ENCODE measurements at regions not wholly inside any gene's neighbourhood (a gene's known extent, or its start where the extent isn't known, plus 50 kb on each side); places are given as distances from the start of the nearest gene placed in this dataset.

DNA sequence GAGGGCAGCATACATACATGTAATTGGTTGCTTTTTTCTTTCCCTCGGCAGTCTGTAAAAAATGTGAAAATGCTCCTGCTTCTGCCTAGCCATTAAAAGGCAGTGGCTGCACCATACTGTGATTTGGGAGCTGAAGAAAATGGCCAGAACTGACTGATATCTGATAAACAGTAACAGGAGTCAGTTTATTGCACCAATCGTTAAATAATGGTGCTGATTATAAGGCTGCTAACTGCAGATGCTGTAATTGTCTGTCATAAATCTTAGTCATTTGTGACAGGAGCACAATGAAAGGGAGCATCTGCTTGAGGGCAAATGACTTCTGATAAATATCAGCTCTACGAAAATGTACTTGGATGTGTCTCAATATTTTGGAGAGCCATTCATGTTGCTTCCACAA, 263.1 kb upstream of the DNAJC19 start:
- DNase-seq (ENCODE audit: low read depth, low spot score): no peak
- Mint-ChIP-seq H3K4me1 (peaks cover 39% of the 10 kb centered on the region), H3K27ac (ENCODE audit: unreplicated experiment) (peak overlapping the region; percentile 76), H3K9me3 (no peaks in the 10 kb centered on the region), H3K27me3 (ENCODE audit: low read depth) (no peaks in the 10 kb centered on the region), H3K4me3 (peak overlapping the region; percentile 5), H3K36me3 (ENCODE audit: low read depth) (no peaks in the 10 kb centered on the region)
- TF ChIP-seq, protein P1, sequence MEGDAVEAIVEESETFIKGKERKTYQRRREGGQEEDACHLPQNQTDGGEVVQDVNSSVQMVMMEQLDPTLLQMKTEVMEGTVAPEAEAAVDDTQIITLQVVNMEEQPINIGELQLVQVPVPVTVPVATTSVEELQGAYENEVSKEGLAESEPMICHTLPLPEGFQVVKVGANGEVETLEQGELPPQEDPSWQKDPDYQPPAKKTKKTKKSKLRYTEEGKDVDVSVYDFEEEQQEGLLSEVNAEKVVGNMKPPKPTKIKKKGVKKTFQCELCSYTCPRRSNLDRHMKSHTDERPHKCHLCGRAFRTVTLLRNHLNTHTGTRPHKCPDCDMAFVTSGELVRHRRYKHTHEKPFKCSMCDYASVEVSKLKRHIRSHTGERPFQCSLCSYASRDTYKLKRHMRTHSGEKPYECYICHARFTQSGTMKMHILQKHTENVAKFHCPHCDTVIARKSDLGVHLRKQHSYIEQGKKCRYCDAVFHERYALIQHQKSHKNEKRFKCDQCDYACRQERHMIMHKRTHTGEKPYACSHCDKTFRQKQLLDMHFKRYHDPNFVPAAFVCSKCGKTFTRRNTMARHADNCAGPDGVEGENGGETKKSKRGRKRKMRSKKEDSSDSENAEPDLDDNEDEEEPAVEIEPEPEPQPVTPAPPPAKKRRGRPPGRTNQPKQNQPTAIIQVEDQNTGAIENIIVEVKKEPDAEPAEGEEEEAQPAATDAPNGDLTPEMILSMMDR (conservative IDR thresholded peaks at IDR 0.05): no peak

DNA sequence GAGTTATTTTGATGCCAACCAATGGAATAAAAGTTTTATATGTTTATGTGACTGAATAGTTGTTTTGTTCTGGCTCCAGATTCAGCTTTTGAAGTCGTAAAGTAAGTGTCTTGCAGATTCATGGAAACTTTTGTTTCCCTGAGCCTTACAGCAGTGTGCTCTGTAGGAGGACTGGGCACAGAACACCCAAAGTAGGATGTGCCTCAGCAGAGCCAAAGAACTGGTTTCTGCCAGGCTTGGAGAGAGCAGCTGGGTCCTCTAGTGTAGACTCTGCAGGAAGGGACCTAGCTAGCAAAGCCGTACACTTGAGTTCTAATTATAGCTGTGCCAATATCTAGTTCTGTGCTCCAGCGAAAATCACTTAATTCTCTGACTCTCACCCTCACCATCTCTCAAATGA, 261.2 kb upstream of the DNAJC19 start:
- TF ChIP-seq, protein P1 (conservative IDR thresholded peaks at IDR 0.05): no peak
- Mint-ChIP-seq H3K4me1 (peaks cover 39% of the 10 kb centered on the region), H3K27me3 (ENCODE audit: low read depth) (no peaks in the 10 kb centered on the region), H3K36me3 (ENCODE audit: low read depth) (no peaks in the 10 kb centered on the region), H3K9me3 (no peaks in the 10 kb centered on the region), H3K27ac (ENCODE audit: unreplicated experiment) (no peak overlapping the region), H3K4me3 (no peak overlapping the region)
- no peak for DNase-seq (ENCODE audit: low read depth, low spot score)

DNA sequence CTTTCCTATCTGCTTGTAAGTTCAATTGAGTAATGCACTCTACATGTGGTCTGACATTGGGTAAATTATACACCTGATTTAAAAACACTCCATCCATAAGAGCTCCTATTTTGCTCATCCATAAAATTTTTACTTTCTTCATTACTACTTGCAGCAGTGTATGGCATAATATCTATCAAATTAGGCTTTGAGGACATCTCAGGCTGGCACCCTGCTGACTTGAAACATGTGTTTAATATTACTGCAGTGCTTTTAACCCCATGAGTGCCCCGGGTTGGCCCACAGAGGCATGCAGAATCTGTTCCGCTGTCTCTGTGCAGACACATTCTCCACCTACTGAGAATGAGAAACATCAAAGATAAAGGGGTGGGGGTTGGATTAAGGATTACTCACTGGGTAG, 249.9 kb upstream of the DNAJC19 start:
- Mint-ChIP-seq H3K27me3 (ENCODE audit: low read depth) (no peaks in the 10 kb centered on the region), H3K27ac (ENCODE audit: unreplicated experiment) (no peak overlapping the region), H3K4me3 (no peak overlapping the region), H3K4me1 (no peaks in the 10 kb centered on the region), H3K9me3 (peaks cover under 1% of the 10 kb centered on the region), H3K36me3 (ENCODE audit: low read depth) (peaks cover 4% of the 10 kb centered on the region)
- TF ChIP-seq, protein P1 (conservative IDR thresholded peaks at IDR 0.05): no peak
- no peak for DNase-seq (ENCODE audit: low read depth, low spot score)

DNA sequence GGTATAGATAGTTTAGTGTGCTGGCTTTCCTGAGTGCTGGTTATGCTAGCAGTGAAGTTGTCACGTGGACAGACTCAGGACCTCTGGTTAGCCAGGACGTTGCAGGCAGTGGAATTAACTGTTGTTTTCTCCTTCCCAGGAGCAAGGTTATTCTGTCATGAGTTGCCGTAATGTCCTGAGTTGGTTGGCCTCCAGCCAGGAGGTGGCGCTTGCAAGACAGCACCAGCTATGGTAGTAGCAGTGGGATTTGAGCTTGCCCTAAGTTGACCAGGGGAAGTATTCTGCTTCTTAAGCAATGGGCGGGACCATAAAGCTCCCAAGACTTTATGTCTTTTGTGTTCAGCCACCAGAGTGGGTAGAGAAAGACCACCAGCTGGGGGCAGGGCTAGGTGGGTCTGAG, 240.7 kb upstream of the DNAJC19 start:
- H3K4me3 Mint-ChIP-seq: no peak overlapping the region
- H3K27me3 Mint-ChIP-seq (ENCODE audit: low read depth): no peaks in the 10 kb centered on the region
- TF ChIP-seq, protein P1 (conservative IDR thresholded peaks at IDR 0.05): no peak
- peaks cover 16% of the 10 kb centered on the region for H3K36me3 Mint-ChIP-seq (ENCODE audit: low read depth)
- no peak for DNase-seq (ENCODE audit: low read depth, low spot score)
- H3K9me3 Mint-ChIP-seq: peaks cover 17% of the 10 kb centered on the region
- no peaks in the 10 kb centered on the region for H3K4me1 Mint-ChIP-seq
- no peak overlapping the region for H3K27ac Mint-ChIP-seq (ENCODE audit: unreplicated experiment)

DNA sequence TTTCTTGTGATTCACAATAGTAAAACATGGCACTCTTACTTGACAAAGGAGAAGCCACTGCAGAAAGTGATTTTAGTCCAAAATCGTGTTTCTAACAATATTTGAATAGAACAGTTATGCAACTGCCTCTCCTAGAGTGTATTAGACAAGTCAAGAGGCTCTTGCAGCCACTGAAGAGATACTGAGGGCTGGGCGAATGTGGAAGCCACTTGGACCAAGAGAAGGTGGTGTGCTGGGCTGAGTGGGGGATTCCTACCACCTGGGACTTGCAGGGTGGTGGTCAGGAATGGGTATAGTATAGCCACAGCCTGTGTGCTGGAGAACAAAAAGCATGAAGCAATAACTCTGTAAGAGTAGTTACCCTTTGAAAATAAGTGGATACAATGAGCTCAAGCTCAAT, 223.8 kb upstream of the DNAJC19 start:
- H3K4me3 Mint-ChIP-seq: no peak overlapping the region
- H3K9me3 Mint-ChIP-seq: peaks cover 3% of the 10 kb centered on the region
- H3K36me3 Mint-ChIP-seq (ENCODE audit: low read depth): peaks cover 3% of the 10 kb centered on the region
- no peaks in the 10 kb centered on the region for H3K27me3 Mint-ChIP-seq (ENCODE audit: low read depth)
- H3K4me1 Mint-ChIP-seq: peaks cover 40% of the 10 kb centered on the region
- TF ChIP-seq, protein P1 (conservative IDR thresholded peaks at IDR 0.05): no peak
- no peak overlapping the region for H3K27ac Mint-ChIP-seq (ENCODE audit: unreplicated experiment)
- DNase-seq (ENCODE audit: low read depth, low spot score): no peak

DNA sequence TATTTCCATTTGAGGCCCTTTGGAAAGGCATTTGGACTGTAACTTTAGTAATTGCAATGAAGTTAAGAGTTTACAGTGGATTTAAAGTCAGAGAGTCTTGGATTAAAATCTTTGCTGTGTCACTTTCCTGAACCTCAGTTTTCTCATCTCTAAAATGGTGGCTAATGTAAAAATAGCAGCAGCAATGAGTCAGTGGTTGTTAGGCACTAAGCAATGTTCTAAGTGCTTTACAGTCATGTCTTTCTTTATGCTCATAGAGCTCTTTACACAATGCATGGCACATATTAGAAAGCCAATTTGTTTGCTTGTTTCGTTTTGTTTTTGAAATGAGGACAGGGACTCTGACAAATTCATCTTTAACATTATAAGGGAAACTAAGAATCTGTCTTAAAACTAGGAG, 222.7 kb upstream of the DNAJC19 start:
- Mint-ChIP-seq H3K27me3 (ENCODE audit: low read depth) (no peaks in the 10 kb centered on the region), H3K27ac (ENCODE audit: unreplicated experiment) (no peak overlapping the region), H3K4me1 (peaks cover 32% of the 10 kb centered on the region), H3K9me3 (peaks cover 3% of the 10 kb centered on the region), H3K4me3 (no peak overlapping the region), H3K36me3 (ENCODE audit: low read depth) (peaks cover 3% of the 10 kb centered on the region)
- TF ChIP-seq, protein P1 (conservative IDR thresholded peaks at IDR 0.05): no peak
- DNase-seq (ENCODE audit: low read depth, low spot score): no peak

Measured in neural crest cell (in vitro differentiated cells).